SK-N-MC (cell line): ENCODE measurements at regions not wholly inside any gene's neighbourhood (a gene's known extent, or its start where the extent isn't known, plus 50 kb on each side); places are given as distances from the start of the nearest gene placed in this dataset.

Source experiments
- EZH2 ChIP-seq: fragments of 200-600 bp; sonication (generic); IDR thresholded peaks from one replicate; pipeline ENCODE4 v1.6.1; 2017; ENCODE audit warnings: antibody characterized with exemption
- FOXP2 ChIP-seq: optimal IDR thresholded peaks from 2 replicates; pipeline ENCODE3; 2011; ENCODE audit warnings: mild to moderate bottlenecking, moderate library complexity; ENCODE audit not compliant: insufficient read depth; ENCODE audit errors: extremely low read length, control extremely low read depth
- POLR2AphosphoS5 ChIP-seq: IDR thresholded peaks from 2 replicates; pipeline ENCODE4 v1.6.1; 2012; ENCODE audit warnings: mild to moderate bottlenecking, low read depth, low read length, borderline replicate concordance

DNA sequence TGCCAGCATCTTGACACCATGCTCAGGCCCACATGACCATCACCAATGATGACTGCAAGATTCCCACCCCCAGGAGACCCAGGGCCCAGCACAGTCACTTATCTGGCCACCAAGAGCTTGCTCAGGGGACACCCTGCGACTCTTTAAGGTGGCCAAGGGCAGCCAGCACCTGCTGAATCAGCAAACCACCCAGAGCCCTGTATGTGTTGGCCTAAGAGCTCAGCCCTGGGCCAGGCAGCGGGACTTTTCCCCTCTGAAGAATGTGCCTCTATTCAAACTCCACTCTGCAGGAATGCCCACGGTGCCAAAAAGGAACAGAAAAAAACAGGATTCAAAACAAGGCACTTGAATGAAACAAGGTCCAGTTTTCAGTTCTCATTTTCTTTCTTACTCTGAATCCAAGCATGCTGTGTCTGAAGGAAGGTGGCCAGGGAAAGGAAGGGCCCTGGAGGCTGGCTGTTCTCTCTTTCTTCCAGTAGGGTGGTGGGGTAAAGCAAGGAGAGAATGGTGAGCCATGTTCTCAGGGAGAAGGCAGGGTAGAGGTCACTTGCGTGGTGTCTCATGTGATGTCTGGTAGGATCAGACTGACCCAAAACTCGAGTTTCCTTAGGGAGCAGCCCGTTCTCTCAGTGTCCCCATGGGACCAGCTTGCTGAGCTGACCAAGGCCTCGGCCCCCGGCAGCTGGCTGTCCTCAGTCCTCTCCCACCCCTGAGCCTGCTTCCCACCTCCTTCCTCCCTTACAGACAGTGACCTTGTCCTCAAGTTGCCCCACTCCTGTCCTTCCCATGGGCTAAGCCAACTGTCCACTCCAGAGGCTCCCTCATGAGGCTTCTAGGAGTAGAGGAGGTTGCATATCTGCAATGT, 150.0 kb downstream of the RNF152 start:
- TF ChIP-seq POLR2AphosphoS5 (no peak), EZH2 (no peak), FOXP2 (no peak)
